GM12891 (cell line): ENCODE measurements at regions not wholly inside any gene's neighbourhood (a gene's known extent, or its start where the extent isn't known, plus 50 kb on each side); places are given as distances from the start of the nearest gene placed in this dataset.

Source experiments
- PAX5 ChIP-seq: IDR thresholded peaks from 2 replicates; pipeline ENCODE4 v1.6.1; 2011; ENCODE audit warnings: low read length, moderate library complexity, mild to moderate bottlenecking; ENCODE audit not compliant: insufficient read depth, severe bottlenecking
- POLR2A ChIP-seq: IDR thresholded peaks from 2 replicates; pipeline ENCODE4 v1.6.1; 2011; ENCODE audit warnings: low read depth, low read length, control low read depth
- POLR2AphosphoS5 ChIP-seq: IDR thresholded peaks from 2 replicates; pipeline ENCODE4 v1.6.1; 2011; ENCODE audit warnings: low read depth, low read length, control low read depth
- POU2F2 ChIP-seq: IDR thresholded peaks from 2 replicates; pipeline ENCODE4 v1.6.1; 2011; ENCODE audit warnings: low read depth, mild to moderate bottlenecking, control low read depth, low read length, moderate library complexity
- SPI1 ChIP-seq: IDR thresholded peaks from 2 replicates; pipeline ENCODE4 v1.6.1; 2011; ENCODE audit warnings: low read depth, low read length, control low read depth
- TAF1 ChIP-seq: IDR thresholded peaks from 2 replicates; pipeline ENCODE4 v1.6.1; 2011; ENCODE audit warnings: low read depth, low read length, control low read depth

DNA sequence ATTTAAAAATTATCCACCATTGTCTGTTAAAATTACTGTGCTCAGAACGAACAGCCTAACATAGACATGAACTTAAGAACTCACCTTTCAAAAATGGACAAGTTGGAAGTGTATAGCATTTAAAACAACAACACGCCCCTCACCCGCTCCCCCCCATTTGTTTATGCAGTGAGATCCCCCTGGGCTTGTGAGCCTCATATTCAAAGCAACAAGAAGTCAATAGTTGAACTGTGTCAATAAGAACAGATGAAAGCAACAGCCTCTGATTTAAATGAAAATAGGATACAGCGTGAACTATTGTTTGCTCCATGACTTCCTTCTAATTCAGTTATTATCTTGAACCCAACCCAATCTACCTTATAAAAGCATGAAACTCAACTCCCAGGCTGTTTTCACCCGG is 314.2 kb downstream of the BLID start:
- TF ChIP-seq POLR2A (no peak), TAF1 (no peak), POLR2AphosphoS5 (no peak), PAX5 (no peak), SPI1 (no peak), POU2F2 (no peak)
